GM12878 (cell line): ENCODE measurements at regions not wholly inside any gene's neighbourhood (a gene's known extent, or its start where the extent isn't known, plus 50 kb on each side); places are given as distances from the start of the nearest gene placed in this dataset.

Experiments used
- ATAC-seq: fragments of 200-7000 bp; cut with Tn5 transposase; 3 replicates; pipeline ENCODE4 v1.9.1; 2020; ENCODE audit warnings: mild to moderate bottlenecking, moderate library complexity
- BruUV-seq: library from RNA; stranded (reverse); fragments of 400-500 nt; replicated peaks from 2 replicates; lab custom pipeline; 2021; lab: Mats Ljungman, UMichigan
- CTCF ChIA-PET: fragments of 300-600 bp; sonication (Branson Sonifier 250); formaldehyde crosslinking; extraction: SDS; loops from one replicate; lab custom pipeline; 2021; ENCODE audit warnings: inconsistent platforms; lab: Yijun Ruan, JAX
- POLR2A ChIA-PET: fragments of 350-600 bp; formaldehyde crosslinking; extraction: SDS; loops from one replicate; lab custom pipeline; 2021; ENCODE audit warnings: inconsistent platforms; lab: Charles Lee
- RAD21 ChIA-PET: fragments of 300-600 bp; sonication (Branson Sonifier 250); formaldehyde crosslinking; loops from one replicate; lab custom pipeline; 2023; ENCODE audit warnings: antibody characterized with exemption; ENCODE audit not compliant: unreplicated experiment; lab: Charles Lee
- SMC1A ChIA-PET: fragments of 300-600 bp; sonication (Branson Sonifier 250); formaldehyde crosslinking; loops from one replicate; lab custom pipeline; 2023; ENCODE audit not compliant: unreplicated experiment, uncharacterized antibody; lab: Charles Lee
- DNase-seq: peaks from one replicate; pipeline ENCODE4 v3.0.0-alpha.2; 2011; ENCODE audit warnings: low read depth, low spot score
- FAIRE-seq: peaks from 3 replicates; lab custom pipeline; 2011; peaks lifted over from hg19 to GRCh38; lab: Jason Lieb, UNC
- H2AFZ ChIP-seq: 2 replicates; pipeline ENCODE4 v1.6.0; 2011; ENCODE audit warnings: low read depth, low read length, control low read depth; ENCODE audit not compliant: control insufficient read depth
- H3K27ac ChIP-seq: 2 replicates; pipeline ENCODE4 v1.5.1; 2011; ENCODE audit warnings: control low read depth; ENCODE audit not compliant: control insufficient read depth, insufficient read depth
- H3K27me3 ChIP-seq, 2 experiments: replicated peaks in 1 of 2; 2 replicates each; pipeline versions ENCODE4 v1.6.0 to v1.6.1; 2011; ENCODE audit warnings: low read length in 1 of 2; ENCODE audit not compliant: control insufficient read depth in 2 of 2, insufficient read depth in 2 of 2
- H3K36me3 ChIP-seq, 2 experiments: 2 replicates each; pipeline ENCODE4 v1.5.1; 2011; ENCODE audit warnings: low read length in 1 of 2; ENCODE audit not compliant: control insufficient read depth in 2 of 2, insufficient read depth in 2 of 2
- H3K4me1 ChIP-seq: 2 replicates; pipeline ENCODE4 v1.6.1; 2011; ENCODE audit warnings: mild to moderate bottlenecking, low read length, moderate library complexity, mixed read lengths; ENCODE audit not compliant: control insufficient read depth, insufficient read depth
- H3K4me2 ChIP-seq: 2 replicates; pipeline ENCODE4 v1.6.0; 2011; ENCODE audit warnings: control low read depth; ENCODE audit not compliant: control insufficient read depth, insufficient read depth
- H3K4me3 ChIP-seq: fragments of 200-600 bp; sonication (generic); 2 replicates; pipeline ENCODE4 v1.5.1; 2016
- H3K79me2 ChIP-seq: 2 replicates; pipeline ENCODE4 v1.6.0; 2011; ENCODE audit warnings: low read length; ENCODE audit not compliant: control insufficient read depth, insufficient read depth
- H3K9ac ChIP-seq: 2 replicates; pipeline ENCODE4 v1.8.0; 2011; ENCODE audit warnings: low read length, control low read depth, mixed read lengths; ENCODE audit not compliant: control insufficient read depth, insufficient read depth
- H3K9me3 ChIP-seq: replicated peaks from 3 replicates; pipeline ENCODE4 v1.5.1; 2011; ENCODE audit warnings: mild to moderate bottlenecking, low read length; ENCODE audit not compliant: control insufficient read depth, insufficient read depth
- H4K20me1 ChIP-seq: 2 replicates; pipeline ENCODE4 v1.6.0; 2011; ENCODE audit not compliant: control insufficient read depth, insufficient read depth
- ATF7 ChIP-seq: fragments of 450-650 bp; IDR thresholded peaks from 2 replicates; pipeline ENCODE4 v1.6.1; 2016; ENCODE audit warnings: low read depth, mild to moderate bottlenecking
- BCLAF1 ChIP-seq: fragments of 450-650 bp; IDR thresholded peaks from 2 replicates; pipeline ENCODE4 v1.6.1; 2017; ENCODE audit warnings: antibody characterized with exemption, mild to moderate bottlenecking, moderate library complexity
- CBX3 ChIP-seq: fragments of 200-600 bp; sonication (generic); IDR thresholded peaks from 2 replicates; pipeline ENCODE4 v1.6.1; 2016; ENCODE audit warnings: low read depth, borderline replicate concordance
- CHD4 ChIP-seq: fragments of 200-600 bp; sonication (generic); IDR thresholded peaks from 2 replicates; pipeline ENCODE4 v1.6.1; 2016; ENCODE audit warnings: mild to moderate bottlenecking
- EP300 ChIP-seq, 2 experiments: fragments of 150-350 bp in 1 of 2; IDR thresholded peaks; 2 replicates each; pipeline ENCODE4 v1.6.1; 2011 to 2012; ENCODE audit warnings: low read depth in 2 of 2, low read length in 2 of 2, borderline replicate concordance in 1 of 2, improper control_type of control experiment in 1 of 2, inconsistent platforms in 1 of 2; ENCODE audit not compliant: control insufficient read depth in 1 of 2
- HDAC2 ChIP-seq: fragments of 200-600 bp; sonication (generic); IDR thresholded peaks from 2 replicates; pipeline ENCODE4 v1.6.1; 2017
- IRF4 ChIP-seq: IDR thresholded peaks from 2 replicates; pipeline ENCODE4 v1.6.1; 2011; ENCODE audit warnings: low read depth, low read length
- MXI1 ChIP-seq: fragments of 150-350 bp; IDR thresholded peaks from 2 replicates; pipeline ENCODE4 v1.6.1; 2011; ENCODE audit warnings: low read depth, mild to moderate bottlenecking, inconsistent platforms, low read length, improper control_type of control experiment
- POLR2AphosphoS2 ChIP-seq: IDR thresholded peaks from 2 replicates; pipeline ENCODE4 v1.6.1; 2011; ENCODE audit warnings: low read depth, mild to moderate bottlenecking, low read length, improper control_type of control experiment, moderate library complexity
- POLR2AphosphoS5 ChIP-seq: IDR thresholded peaks from 2 replicates; pipeline ENCODE4 v1.6.1; 2011; ENCODE audit warnings: mild to moderate bottlenecking, low read length, inconsistent platforms
- POU2F2 ChIP-seq: IDR thresholded peaks from 3 replicates; pipeline ENCODE4 v1.6.1; 2011; ENCODE audit warnings: low read depth, mild to moderate bottlenecking, low read length, borderline replicate concordance
- SRF ChIP-seq, 2 experiments: IDR thresholded peaks; 2 replicates each; pipeline ENCODE4 v1.6.1; 2011; ENCODE audit warnings: low read depth in 2 of 2, low read length in 2 of 2, mild to moderate bottlenecking in 1 of 2, moderate library complexity in 1 of 2
- ZNF384 ChIP-seq: IDR thresholded peaks from 2 replicates; pipeline ENCODE4 v1.6.1; 2012; ENCODE audit warnings: low read depth, mild to moderate bottlenecking, low read length, improper control_type of control experiment, borderline replicate concordance
- WGBS: methylation state at CpG from one replicate; pipeline ENCODE4 v1.1.6; 2016; ENCODE audit warnings: low lambda C conversion rate; ENCODE audit not compliant: insufficient replicate concordance, insufficient coverage; ENCODE audit errors: missing lambda C conversion rate; 5-methylcytosine and 5-hydroxymethylcytosine counted together
- in situ Hi-C: fragments of 300-500 bp; cut with MboI; formaldehyde crosslinking; loops from 9 replicates; pipeline ENCODE4 v1.14.3; 2018; ENCODE audit warnings: mixed read lengths
- intact Hi-C: fragments of 100-400 bp; cut with micrococcal nuclease; formaldehyde crosslinking; loops from one replicate; pipeline ENCODE4 v1.14.2; 2022; ENCODE audit not compliant: unreplicated experiment

- BruUV-seq = no TSS peak
- no peak for TF ChIP-seq HDAC2
- TF ChIP-seq EP300 (IDR thresholded peaks at IDR 0.05; ENCODE audit: borderline replicate concordance in 1 of 2, control insufficient read depth in 1 of 2, low read depth in 2 of 2, low read length in 2 of 2) = no peak
- TF ChIP-seq ATF7 = no peak
- no peak for TF ChIP-seq BCLAF1
- no peak for TF ChIP-seq POLR2AphosphoS2
- TF ChIP-seq POLR2AphosphoS5 = no peak
- TF ChIP-seq CHD4 = no peak
- TF ChIP-seq CBX3 = no peak
- no peak for TF ChIP-seq POU2F2
- no peak for TF ChIP-seq ZNF384
- TF ChIP-seq MXI1 = no peak
- TF ChIP-seq SRF (IDR thresholded peaks at IDR 0.05; ENCODE audit: low read depth in 2 of 2, low read length in 2 of 2) = no peak
- no peak for TF ChIP-seq IRF4
- TF ChIP-seq, all 136 proteins: peak for 0
- Histone ChIP-seq H3K4me3 (no peak overlapping the region), H3K27ac (no peak overlapping the region), H3K27me3 (no peaks in the 10 kb centered on the region), H4K20me1 (no peaks in the 10 kb centered on the region), H3K4me1 (no peaks in the 10 kb centered on the region), H3K79me2 (no peaks in the 10 kb centered on the region), H3K9ac (no peak overlapping the region), H3K36me3 (no peaks in the 10 kb centered on the region), H3K4me2 (no peak overlapping the region), H3K9me3 (no peaks in the 10 kb centered on the region), H2AFZ (no peak overlapping the region)
- POLR2A ChIA-PET = no interaction called here
- RAD21 ChIA-PET = no interaction called here
- no peak for ATAC-seq
- WGBS = 32% methylated on average over 3 of the region's 3 CpGs
- in situ Hi-C loops = no loop called here
- DNase-seq = no peak
- intact Hi-C loops = loop anchor here (10.0 kb wide), 1 partner anchor 513 kb away; no protein-coding TSS in a partner anchor
- FAIRE-seq = no peak
- SMC1A ChIA-PET = no interaction called here
- CTCF ChIA-PET = no interaction called here
These were observed 197.7 kb upstream of the STXBP6 start for GRCh38 chr14:25247609-25248008.
